Endometrium (tissue), 2 donors: ENCODE measurements at regions not wholly inside any gene's neighbourhood (a gene's known extent, or its start where the extent isn't known, plus 50 kb on each side); places are given as distances from the start of the nearest gene placed in this dataset.
"Not testable (repeated sequence)": the region's sequence is repeated elsewhere in the genome, so short reads cannot be mapped to it uniquely, and the experiment has no call there.

Source experiments
- FAIRE-seq: peaks from 2 replicates; lab custom pipeline; 2012; peaks lifted over from hg19 to GRCh38; lab: Jason Lieb, UNC
- donor health status: control.
- donor health status: control.

GRCh38 chr20:23299673-23300050 is 50.9 kb upstream of the NXT1 start:
- no peak for FAIRE-seq

DNA sequence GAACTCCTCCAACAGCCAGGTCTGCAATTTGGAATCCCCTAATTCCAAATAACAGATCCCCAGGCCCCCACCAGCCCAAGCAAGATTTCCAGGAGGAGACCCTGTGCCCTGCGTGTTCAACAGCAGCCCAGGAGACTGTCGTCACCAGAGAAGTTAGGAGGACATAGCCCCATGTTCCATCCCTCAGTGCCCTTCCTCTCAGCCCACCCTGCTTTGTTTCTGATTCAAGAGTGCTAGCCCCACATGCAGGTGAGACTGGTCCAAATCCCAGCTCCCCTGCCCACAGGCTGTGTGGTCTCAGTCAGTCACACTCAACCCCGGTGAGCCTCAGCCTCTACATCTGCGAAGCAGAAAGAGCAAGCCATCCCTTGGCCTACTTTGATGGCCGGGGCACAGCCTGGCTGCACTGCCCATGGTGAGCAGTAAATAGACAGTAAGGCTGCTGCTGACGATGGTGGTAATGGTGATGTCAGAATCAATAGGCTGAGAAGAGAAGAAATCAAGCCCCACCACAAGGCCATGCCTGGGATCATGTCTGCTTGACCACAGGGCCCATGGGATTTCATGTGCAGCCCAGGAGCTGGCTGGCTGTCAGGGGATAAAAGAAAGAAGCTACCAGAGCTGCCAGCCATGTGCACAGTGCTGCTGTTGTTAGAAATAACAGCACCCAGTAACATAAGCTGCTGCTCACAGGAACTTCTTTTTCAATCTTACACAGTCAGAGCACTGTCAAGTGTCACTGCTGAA is 51.5 kb upstream of the NXT1 start:
- no peak for FAIRE-seq

- no peak for FAIRE-seq
These were observed 52.4 kb upstream of the NXT1 start for GRCh38 chr20:23298155-23298554.

- no peak for FAIRE-seq
These were observed 53.5 kb upstream of the NXT1 start for GRCh38 chr20:23296841-23297701.

- FAIRE-seq: no peak
These were observed 54.7 kb upstream of the NXT1 start for GRCh38 chr20:23295934-23296333.

- FAIRE-seq: no peak
These were observed 55.9 kb upstream of the NXT1 start for GRCh38 chr20:23294671-23295070.

GRCh38 chr20:23294166-23294565 is 56.4 kb upstream of the NXT1 start:
- FAIRE-seq: no peak

GRCh38 chr20:23293689-23294088 is 56.9 kb upstream of the NXT1 start:
- FAIRE-seq: no peak

DNA sequence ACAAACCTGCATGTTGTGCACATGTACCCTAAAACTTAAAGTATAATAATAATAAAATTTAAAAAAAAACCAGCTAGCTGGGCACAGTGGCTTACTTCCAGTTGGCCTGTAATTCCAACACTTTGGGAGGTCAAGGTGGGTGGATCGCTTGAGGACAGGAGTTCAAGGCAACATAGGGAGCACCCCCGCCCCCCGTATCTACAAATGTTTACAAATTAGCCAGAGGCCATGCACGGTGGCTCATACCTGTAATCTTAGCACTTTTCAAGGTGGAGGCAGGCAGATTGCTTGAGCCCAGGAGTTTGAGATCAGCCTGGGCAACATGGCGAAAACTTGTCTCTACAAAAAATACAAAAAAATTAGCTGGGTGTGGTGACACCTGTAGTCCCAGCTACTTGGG is 58.3 kb upstream of the NXT1 start:
- not testable (repeated sequence) for FAIRE-seq

DNA sequence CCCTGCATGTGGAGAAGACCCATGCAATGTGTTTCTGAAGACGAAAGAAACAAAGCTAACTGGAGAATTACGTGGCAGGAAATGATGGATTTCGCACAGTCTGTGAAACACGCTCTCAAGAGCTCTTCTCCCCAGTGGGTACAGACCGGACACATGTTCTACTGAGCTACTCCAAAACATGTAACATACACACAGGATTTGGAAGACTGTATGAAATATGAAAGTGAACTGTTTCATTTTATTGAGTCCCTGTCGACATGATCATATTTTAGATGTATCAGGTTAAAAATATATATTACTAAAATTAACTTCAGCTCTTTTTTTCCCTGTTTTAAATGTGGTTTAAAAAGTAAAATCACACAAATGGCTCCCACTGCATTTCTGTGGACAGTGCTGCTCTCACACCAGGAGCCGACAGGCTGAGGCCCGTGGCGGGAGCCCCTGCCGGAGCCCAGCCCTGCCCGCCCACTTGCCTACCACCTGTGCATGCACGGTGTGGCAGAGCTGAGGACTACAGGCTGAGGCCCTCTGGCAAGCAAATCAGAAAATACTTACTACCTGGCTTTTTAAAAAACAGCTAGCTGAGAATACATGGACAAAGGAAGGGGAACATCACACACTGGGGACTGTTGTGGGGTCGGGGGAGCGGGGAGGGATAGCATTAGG is 58.9 kb upstream of the NXT1 start:
- no peak for FAIRE-seq

DNA sequence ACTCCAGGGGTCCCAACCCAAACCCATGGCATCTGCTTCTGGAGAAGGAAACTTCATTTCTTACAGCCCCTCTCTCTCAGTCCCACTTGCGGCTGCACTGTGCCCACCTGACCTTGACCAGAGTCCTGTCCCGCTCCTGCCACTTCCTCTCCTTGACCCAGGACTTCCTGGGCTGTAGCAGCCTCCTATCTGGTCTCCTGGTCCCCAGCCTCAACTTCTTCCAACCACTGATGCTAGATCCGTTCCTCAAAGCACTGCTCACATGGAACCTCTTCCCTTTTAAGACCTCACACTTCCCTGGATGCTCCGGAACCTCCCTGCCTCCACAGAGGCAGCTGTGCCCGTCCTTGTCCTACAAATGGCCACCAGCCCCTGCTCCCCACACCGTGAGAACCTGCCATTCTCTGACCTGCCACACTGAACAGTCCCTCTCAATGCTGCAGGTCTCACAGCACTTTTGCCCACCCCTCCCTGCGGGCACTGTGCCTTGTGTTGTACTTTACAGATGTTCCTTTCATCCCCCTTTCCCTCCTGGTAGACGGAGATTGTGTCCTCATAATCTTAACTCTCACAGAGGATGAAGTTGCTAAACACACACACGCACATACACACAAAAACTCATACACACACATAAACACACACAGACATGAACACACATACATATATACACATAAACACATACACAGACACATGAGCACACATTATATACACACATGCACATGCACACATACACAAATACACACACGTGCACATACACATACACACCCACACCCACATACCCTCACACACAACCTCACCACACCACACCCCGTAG is 59.6 kb upstream of the NXT1 start:
- no peak for FAIRE-seq

GRCh38 chr20:23289724-23290395 is 60.7 kb upstream of the NXT1 start:
- no peak for FAIRE-seq

DNA sequence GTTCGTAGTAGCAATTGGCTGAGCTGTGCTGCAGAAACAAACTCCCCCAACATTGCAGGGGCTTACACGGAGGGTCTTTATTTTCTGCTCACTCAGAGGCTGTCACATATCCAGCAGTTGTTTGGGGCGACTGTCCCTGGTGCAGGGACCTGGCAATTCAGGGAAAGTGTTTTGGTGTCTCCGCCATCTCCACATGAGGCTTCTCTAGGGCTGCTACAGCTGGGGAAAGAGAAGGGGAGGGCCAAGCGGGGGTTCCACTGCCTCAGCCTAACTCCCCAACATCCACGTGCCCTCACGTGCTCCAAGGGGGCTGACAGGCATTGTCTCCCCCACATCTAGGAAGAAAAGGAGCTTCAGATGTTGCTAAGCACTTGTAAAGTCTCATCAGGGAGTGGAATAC is 61.3 kb upstream of the NXT1 start:
- no peak for FAIRE-seq

- FAIRE-seq: no peak
These were observed 63.0 kb upstream of the NXT1 start for GRCh38 chr20:23287354-23288190.

DNA sequence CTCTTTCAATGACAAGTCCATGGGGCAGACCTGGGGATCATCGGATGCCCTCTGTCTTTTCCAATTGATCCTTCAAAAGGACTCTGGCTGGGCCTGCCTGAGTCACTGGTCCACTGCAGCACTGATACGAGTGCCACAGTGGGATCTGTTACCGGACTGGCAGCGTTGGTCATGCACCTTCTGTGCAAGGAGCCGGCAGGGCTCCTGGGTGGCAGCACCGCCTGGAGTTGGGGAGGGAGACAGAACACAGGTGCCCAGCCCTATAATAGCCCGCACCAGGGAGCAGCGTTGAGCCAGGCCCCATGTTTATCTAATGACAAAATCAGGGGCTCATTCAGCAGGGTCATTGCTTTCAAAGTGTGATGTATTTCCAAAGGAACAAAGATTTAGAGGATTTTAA is 64.2 kb upstream of the NXT1 start:
- no peak for FAIRE-seq

DNA sequence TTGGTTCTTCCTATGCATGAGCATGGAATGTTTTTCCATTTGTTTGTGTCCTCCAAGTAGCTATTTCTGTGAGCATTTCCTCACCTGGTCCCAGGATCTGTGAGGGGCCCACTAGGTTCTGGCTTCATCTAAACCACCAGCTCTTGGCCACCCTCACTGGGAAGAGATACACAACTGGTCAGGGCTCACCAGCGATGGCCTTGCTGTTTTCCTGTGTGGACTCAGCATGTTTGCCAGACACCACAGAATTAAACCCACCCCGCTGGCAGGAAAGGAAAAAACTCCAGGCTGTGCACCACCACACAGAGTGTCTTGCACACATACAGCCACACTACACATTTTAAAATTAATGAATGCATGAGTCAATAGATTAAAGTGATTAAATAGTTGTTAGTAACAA is 65.1 kb upstream of the NXT1 start:
- FAIRE-seq: no peak

- no peak for FAIRE-seq
These were observed 66.6 kb upstream of the NXT1 start for GRCh38 chr20:23284009-23284408.

DNA sequence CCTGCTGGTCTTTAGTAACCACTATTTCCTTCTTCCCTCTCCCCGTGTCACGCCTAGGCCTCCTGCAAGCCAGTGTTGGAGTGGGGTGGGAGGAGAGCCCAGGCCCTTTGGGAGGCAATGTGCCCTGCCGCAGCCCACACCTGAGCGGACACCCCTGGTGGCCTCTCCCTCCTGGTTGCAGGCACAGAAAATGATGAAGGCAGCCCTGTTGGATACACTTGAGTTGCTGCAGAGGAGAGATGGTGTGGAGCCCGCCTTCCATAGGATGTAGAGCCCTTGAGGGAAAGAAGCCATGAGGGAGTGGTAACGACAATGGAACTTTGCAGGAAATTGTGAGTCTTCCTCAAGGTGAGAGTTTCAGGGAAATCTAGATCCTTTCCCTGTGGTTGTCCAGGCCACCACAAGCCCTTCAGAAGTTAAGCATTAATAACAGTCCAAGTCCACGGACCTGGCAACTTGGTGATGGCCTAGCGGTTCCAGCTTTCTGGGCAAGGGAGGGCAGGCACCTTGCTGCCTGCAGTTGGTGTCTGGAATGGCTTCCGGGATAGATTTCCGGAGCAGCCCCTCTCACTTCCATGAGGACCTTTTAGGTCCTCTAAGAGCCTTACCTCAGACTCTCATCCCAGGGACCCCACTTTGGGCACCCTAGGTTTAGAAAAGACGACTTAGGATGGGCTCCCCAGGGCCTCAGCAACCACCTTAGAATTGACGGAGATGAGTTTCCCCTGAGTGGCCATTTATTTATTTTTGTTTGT is 67.3 kb upstream of the NXT1 start:
- FAIRE-seq: no peak

- no peak for FAIRE-seq
These were observed 68.0 kb upstream of the NXT1 start for GRCh38 chr20:23282546-23282945.

- no peak for FAIRE-seq
These were observed 68.5 kb upstream of the NXT1 start for GRCh38 chr20:23282111-23282510.
